ENCODE measurements at regions not wholly inside any gene's neighbourhood (a gene's known extent, or its start where the extent isn't known, plus 50 kb on each side); places are given as distances from the start of the nearest gene placed in this dataset.
"Not testable (repeated sequence)": the region's sequence is repeated elsewhere in the genome, so short reads cannot be mapped to it uniquely, and the experiment has no call there.

- FAIRE-seq (no peak), DNase-seq (ENCODE audit: low spot score in 2 of 2) (no peak)
Observed at GRCh38 chr6:11388983-11389944, 148.3 kb upstream of the TMEM170B start.

GRCh38 chr6:11387707-11388430, 149.7 kb upstream of the TMEM170B start:
- no peak for DNase-seq (ENCODE audit: low spot score in 2 of 2)
- no peak for FAIRE-seq

- FAIRE-seq, result no peak
Observed at GRCh38 chr6:11386726-11387125, 150.8 kb upstream of the TMEM170B start.

GRCh38 chr6:11386323-11386722, 151.2 kb upstream of the TMEM170B start:
- FAIRE-seq, result no peak
- no peak for DNase-seq (ENCODE audit: low spot score in 2 of 2)

More at GRCh38 chr6:11386726-11387125, 150.8 kb upstream of the TMEM170B start:
- DNase-seq (ENCODE audit: low spot score in 2 of 2), result no peak

GRCh38 chr6:11384531-11385309, 152.3 kb upstream of the NEDD9 start:
- FAIRE-seq, result no peak
- no peak for DNase-seq (ENCODE audit: low spot score in 2 of 2)

- no peak for DNase-seq (ENCODE audit: low spot score in 2 of 2)
- no peak for FAIRE-seq
Observed at GRCh38 chr6:11381801-11382513, 149.5 kb upstream of the NEDD9 start.

GRCh38 chr6:11380969-11381744, 148.7 kb upstream of the NEDD9 start:
- FAIRE-seq (no peak), DNase-seq (ENCODE audit: low spot score in 2 of 2) (no peak)

- FAIRE-seq, result no peak
- DNase-seq (ENCODE audit: low spot score in 2 of 2), result no peak
Observed at GRCh38 chr6:11380549-11380948, 148.1 kb upstream of the NEDD9 start.

- FAIRE-seq, result no peak
Observed at GRCh38 chr6:11379805-11380204, 147.3 kb upstream of the NEDD9 start.

GRCh38 chr6:11378639-11379038, 146.2 kb upstream of the NEDD9 start:
- no peak for DNase-seq (ENCODE audit: low spot score in 2 of 2)
- no peak for FAIRE-seq

More at GRCh38 chr6:11379805-11380204, 147.3 kb upstream of the NEDD9 start:
- no peak for DNase-seq (ENCODE audit: low spot score in 2 of 2)

GRCh38 chr6:11374036-11375010, 141.9 kb upstream of the NEDD9 start:
- DNase-seq (ENCODE audit: low spot score in 2 of 2), result no peak
- no peak for FAIRE-seq

- FAIRE-seq (no peak), DNase-seq (ENCODE audit: low spot score in 2 of 2) (no peak)
Observed at GRCh38 chr6:11373208-11373607, 140.7 kb upstream of the NEDD9 start.

GRCh38 chr6:11372186-11372790, 139.8 kb upstream of the NEDD9 start:
- DNase-seq (ENCODE audit: low spot score in 2 of 2); FAIRE-seq: not testable (repeated sequence)

GRCh38 chr6:11370191-11371018, 137.9 kb upstream of the NEDD9 start:
- no peak for FAIRE-seq
- DNase-seq (ENCODE audit: low spot score in 2 of 2), result no peak

- DNase-seq (ENCODE audit: low spot score in 2 of 2), result no peak
- no peak for FAIRE-seq
Observed at GRCh38 chr6:11368760-11369159, 136.3 kb upstream of the NEDD9 start.

GRCh38 chr6:11368264-11368663, 135.8 kb upstream of the NEDD9 start:
- no peak for FAIRE-seq
- no peak for DNase-seq (ENCODE audit: low spot score in 2 of 2)
